HG02642 (cell line): ENCODE measurements at regions not wholly inside any gene's neighbourhood (a gene's known extent, or its start where the extent isn't known, plus 50 kb on each side); places are given as distances from the start of the nearest gene placed in this dataset.
"Not testable (repeated sequence)": the region's sequence is repeated elsewhere in the genome, so short reads cannot be mapped to it uniquely, and the experiment has no call there.

Experiments used
- ATAC-seq: cut with Tn5 transposase; IDR thresholded peaks from one replicate; pipeline ENCODE4 v1.9.1; 2021; ENCODE audit warnings: mild to moderate bottlenecking; ENCODE audit not compliant: unreplicated experiment, poor library complexity

DNA sequence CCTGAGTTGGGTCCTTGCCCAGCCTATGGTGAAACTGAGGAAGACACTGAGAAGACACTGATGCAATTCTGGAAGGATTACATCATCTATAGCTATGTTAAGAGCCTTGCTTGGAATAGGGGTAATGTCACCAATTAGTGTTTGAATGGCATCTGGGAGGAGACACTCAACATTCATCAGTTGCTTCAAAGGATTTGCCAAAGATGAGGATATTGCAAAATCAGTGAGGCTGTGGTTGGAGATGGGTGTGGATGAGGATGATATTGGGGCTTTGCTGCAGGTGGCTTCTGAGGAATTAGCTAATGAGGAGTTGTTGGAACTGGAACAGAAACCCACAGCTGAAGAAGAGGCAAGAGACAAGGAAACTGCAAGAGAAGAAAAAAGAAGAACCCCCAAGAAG lies 146.7 kb upstream of the SP4 start:
- ATAC-seq, result no peak

DNA sequence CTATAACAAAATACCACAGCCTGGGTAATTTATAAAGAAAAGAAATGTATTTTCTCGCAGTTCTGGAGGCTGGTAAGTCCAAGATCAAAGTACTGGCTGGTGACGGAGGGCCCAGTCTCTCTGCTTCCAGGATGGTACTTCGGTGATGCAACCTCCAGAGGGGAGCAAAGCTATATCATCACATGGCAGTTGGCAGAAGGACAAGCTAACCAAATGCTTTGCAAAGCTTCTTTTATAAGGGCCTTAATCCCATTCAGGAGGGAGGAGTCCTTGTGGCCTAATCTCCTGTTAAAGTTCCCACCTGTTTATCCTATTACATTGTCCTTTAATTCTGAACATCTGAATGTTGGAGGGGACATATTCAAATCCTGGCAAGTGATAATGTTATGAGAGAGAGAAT lies 134.1 kb upstream of the SP4 start:
- no peak for ATAC-seq

DNA sequence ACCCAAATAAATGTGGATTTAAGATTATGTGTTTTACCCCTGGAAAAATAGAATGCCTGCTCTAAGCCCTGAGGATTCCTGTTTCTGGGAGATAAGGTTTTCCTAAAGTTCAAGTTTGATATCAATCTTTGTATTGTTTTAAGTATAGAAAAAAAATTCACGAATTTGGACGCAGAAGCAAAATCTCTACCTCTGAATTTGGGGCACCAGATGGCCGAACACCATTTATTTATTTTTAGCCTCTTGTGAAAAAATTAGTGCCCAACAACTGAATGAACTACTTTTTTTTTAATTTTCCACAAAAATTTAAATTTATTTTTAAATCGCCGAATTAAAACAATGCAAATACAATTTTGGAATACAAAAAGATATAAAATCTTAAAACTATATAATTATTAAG lies 128.1 kb upstream of the SP4 start:
- no peak for ATAC-seq

DNA sequence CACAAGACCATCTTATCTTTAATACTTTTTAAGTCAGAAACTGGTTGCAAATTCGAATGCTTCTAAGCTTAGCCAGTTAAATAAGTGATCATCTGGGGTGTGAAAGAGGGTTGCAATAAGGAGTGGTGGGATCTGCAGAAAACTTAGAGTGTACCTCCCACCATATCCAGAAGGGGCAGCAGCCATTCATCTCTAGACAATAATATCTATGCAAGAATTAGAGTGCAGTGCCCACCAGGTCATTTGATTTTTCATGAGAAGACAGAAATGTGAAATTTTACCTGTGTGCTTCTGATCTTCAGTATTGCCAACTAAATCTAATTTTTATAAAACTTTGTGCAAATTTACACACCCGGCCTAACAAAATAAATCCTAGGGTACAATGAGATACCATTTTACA lies 127.2 kb upstream of the SP4 start:
- no peak for ATAC-seq

DNA sequence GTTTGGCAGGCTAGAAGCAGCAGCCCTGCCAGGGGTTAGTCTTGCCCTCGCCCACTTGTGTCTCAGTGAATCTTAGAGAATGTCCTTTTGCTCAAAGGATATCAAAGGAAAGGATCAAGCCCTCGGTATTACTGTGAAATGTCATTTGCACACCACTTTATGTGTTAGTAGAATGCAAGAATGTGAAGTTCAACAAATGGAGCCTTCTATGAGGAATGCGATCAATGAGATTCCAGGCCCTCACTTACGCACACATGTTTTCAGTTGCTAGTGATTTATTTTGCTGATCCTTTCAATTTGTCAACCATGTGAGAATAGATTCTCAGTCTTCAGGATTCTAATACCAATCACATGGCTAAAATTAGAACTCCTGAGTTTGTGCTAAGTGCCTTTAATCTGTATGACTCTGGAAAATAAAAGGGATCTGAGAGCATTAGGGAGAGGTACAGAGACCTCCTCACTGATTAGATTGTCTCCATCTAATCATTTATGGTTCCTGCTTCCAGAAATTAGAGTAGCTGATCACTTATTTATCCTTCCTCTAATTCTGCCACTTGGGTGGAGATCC lies 123.0 kb upstream of the SP4 start:
- ATAC-seq, result no peak

DNA sequence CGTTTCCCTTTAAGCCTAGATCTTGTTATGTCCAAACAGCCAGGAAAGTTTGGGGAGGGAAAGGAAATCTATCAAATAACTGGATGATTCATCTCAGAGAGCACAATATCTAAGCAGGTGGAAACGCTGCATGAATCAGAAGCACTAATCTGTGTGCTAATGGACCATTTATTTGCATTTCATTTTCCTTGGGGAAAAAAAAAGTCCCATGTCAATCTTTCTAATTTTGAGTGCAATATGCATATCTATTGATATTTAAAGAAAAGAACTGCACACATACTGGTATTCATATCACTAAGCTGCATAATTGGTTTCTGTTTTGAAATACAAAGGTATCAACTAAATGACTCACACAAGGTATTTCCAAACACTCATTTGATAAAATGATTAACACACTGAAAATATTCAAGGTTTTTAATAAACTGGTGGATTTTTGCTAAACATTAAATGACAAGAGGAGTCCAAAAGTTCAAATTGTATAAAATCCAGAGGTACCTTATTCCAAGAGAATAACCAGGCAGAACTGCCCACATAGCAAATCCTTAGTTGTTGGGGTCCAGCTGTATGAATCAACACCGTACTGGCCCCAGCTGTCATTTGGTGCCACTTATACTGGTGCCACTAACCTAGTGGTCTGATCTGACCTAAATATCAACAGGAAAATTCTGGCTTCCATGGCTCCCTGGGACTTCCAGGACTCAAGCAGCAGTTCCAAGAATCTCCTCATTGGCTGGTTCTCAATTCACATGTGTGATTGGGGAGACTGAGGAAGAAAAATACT lies 122.2 kb upstream of the SP4 start:
- ATAC-seq, result peak; percentile 41

DNA sequence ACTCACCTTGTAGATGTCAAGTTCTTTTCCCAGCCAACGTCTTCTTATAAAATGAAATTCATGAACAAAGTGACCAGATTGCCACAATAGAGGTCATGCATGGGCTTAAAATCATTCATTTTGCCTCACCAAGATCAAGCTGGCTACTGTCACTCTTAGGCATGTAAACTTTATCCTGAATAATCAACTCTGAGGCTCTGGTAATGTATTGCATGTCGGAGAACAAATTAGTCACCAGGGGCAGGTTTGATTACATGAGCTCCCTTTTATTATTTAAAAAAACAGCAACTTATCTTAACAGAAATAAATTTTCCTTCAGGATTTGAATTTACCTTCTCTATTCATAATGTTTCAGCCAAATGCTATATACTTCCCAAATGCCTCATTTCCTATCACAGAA lies 112.9 kb upstream of the SP4 start:
- no peak for ATAC-seq

DNA sequence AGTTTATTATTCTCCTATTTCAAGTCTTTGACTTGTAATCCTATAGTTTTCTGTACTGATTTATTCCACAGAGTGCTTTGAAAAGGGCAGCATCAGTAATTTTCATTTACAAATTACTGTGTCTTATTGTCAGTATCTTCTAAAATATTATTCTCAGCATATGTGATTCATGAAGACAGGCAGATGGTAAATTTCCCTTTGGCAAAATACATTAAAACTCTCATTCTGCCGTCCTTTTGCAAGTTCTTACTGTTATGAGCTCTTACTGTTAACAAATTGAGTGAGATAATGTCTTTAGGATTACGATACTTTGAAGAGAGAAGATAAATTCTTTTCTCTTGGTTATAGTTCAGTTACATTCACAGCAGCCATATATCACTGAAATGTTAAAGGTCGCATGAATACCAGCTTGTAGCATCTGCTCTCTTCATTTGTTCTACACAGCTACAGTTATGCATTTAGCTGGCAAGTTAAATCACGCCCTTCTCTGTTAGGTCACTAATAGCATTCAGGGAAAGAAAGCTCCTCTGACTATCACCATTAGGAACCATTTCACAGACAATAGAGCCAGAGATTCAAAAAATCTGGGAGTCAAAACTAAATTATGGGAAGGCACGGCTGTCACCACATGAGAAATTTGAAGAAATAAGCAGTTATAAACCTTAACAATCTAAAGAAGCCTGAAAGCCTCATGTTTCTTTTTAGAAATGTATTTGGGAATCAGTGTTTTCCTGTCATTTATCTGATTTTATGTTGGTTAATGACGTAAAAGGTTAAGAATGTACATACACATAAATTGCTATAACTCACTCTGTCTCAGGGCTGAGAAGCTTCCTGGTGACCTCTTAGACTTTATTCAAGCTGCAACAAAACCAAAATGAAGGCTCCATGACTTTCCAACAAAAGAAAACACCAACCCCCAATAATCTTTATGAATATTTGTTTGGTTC lies 109.6 kb upstream of the SP4 start:
- ATAC-seq, result no peak

DNA sequence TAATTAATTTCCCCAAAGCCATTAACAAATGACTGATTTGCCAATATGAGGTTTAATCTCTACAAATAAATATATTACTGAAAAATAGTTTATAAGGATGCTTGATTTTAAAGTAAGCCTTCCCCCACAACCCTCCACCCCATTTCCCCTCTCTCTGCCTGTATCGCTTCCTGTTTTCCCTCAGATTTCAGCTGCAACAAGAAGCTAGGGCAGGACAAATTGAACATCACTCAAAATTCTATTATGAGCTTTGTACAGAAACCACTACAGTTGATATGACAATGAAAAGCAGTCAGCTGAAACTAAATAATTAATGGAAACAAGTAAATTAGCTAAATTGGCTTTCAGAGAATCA lies 109.0 kb upstream of the SP4 start:
- ATAC-seq, result no peak

DNA sequence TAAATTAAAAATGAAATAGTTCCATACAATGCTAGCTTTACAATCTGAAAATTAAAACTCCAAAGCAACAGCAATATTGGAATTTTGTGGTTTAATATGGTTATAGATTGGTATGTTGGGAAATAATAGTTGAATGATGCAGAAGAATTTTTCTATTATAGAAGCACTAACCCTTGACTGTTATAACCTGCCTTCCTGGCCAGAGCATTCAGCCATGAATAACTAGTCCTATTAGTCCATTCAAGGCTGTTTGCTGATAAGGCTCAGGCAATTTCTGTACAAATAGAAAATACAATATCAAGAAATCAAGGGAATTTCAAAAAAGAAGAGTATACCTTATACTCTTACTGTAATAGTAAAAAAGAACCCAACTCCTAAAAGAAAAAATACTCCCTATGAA lies 101.6 kb upstream of the SP4 start:
- no peak for ATAC-seq

DNA sequence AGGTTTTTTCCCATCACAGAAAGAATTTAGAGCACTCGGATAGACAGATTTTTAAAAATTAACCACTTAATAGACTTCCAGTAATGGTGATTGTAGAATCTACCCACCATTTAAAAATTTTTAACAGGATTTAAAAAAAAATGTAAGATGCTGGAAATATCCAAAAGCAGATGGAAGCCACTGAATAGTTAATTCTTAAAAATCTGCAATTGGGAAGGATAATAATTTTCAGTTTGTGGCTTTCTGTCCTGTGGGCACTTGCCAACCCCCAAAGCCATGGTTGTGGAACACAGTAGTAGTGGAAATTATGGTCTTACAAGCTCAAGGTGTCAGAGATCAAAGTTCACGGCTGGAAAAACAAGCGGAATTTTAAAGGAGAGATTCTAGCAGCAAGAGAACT lies 101.0 kb upstream of the SP4 start:
- no peak for ATAC-seq

DNA sequence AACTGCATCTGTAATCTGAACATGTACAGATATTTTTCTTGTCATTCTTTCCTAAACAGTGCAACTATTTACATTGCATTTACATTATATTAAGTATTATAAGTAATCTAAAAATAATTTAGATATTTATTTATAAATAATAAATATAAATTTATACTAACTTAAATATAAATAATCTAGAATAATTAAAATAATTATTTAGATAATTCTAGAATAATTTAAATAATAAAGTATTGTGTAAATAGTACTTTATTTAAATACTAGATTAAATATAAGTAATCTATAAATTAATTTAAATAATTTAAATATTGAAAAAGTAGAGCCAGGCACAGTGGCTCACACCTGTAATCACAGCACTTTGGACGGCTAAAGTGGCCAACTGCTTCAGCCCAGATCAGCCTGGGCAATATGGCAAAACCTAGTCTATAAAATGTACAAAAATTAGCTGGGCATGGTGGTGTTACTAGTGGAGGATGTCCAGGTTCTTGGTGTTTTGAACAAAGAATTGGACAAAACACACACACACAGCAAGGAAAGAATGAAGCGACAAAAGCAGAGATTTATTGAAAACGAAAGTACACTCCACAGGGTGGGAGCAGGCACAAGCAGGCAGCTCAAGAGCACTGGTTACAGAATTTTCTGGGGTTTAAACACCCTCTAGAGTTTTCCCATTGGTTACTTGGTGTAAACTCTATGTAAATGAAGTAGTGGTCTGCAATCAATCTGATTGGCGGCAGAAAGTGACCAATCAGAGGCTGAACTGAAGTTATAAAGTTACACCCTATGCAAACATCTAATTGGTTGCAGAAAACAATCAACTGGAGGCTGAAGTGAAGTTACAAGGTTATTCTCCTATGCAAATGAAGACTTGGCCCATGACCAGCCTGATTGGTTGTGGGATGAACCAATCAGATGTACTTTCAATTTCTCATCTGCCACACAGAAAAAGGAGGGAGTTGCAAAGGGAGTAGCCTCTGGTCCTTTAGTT lies 100.2 kb upstream of the SP4 start:
- no peak for ATAC-seq

DNA sequence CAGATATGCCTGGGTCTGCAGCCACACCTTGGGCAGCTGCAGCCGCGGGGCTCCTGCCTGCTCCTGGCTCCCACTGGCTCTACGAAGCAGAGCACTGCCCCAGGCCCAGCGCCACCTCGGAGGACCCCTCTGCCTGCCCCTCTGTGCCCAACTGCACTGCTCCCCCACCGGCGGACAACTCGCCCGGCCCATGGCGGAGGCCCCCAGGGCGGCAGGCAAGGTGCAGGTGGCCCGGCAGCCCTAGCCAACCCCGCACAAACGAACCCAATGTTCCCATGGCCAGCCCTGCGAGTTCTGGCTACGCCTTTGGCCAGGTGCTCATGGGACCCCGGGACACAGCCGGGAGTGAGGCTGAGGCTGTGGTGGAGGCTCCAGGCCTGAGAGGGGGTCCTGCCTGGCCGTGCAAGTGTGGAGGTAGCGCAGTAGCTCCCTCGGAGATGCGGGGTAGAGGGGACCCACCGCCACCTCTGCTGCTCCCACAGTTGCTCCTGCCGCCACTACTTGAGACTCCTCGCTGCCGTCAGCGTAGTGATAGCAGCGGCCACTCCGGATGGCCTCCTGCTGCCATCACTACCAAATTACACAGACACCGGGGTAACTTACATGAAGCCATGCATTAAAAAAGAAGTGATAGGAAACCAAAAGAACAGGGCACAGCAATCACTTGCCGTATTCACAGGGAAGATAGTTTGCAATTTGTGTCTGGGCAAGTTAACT lies 97.3 kb upstream of the SP4 start:
- ATAC-seq, result no peak

DNA sequence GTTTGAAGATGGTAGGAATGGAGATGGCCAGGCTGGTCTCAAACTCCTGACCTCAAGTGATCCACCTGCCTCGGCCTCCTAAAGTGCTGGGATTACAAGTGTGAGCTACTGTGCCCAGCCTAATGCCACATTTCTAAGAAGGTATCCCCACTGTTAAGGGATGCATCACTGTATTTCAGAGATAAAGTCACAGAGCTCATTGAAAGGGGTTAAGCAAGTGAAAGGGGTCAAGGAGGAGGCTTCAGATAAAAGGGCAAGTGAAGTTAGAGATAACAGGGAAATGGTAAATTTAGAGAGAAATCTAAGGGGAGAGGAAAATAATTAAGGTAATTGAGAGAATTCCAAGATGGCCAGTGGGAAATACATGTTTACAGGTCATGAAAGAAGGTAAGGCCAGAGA lies 93.0 kb upstream of the SP4 start:
- ATAC-seq, result no peak

DNA sequence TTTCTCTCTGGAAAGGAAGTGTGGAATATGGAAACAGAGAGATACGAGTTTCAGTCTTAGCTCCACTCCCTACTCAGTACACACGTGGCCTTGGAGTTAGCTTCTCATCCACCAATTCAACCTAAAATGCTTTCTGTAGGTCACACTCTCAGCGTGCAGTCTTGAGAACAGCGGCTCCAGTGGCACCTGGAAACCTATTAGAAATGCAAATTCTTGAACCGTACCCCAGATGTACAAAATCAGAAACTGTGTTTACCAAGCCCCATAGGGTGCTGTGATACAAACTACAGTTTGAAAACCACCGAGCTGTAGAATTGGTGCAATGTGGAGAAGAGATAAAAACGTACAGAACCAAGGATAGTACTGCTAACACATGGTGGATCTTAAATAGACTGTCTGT lies 91.1 kb upstream of the SP4 start:
- no peak for ATAC-seq

DNA sequence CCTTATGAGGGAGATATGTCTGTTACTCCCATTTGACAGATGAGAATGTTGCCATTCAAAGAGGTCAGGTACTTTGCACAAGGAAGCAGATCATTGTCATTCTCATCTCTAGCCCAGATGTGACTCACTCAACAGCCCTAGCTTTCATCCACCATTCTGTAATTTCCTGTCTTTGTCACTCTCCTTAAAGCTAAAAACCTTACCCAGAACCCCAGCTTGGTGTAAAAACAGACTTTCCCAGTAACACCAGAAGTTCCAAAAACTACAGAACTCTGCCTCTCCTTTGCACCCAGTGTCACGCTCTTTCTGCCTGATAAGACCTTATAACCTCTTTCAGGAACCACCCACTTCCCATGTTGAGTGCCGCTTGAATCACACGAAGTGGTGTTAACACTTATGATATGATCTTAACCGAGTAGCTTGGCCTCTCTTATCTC lies 89.1 kb upstream of the SP4 start:
- ATAC-seq, result no peak

DNA sequence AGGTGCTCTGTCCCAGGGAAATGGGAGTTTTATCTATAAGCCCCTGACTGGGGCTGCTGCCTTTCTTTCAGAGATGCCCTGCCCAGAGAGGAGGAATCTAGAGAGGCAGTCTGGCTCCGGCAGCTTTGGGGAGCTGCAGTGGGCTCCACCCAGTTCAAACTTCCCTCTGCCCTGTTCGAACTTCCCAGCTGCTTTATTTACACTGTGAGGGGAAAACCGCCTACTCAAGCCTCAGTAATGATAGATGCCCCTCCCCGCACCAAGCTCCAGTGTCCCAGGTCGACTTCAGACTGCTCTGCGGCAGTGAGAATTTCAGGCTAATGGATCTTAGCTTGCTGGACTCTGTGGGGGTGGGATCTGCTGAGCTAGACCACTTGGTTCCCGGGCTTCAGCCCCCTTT lies 83.0 kb upstream of the SP4 start:
- not testable (repeated sequence) for ATAC-seq

DNA sequence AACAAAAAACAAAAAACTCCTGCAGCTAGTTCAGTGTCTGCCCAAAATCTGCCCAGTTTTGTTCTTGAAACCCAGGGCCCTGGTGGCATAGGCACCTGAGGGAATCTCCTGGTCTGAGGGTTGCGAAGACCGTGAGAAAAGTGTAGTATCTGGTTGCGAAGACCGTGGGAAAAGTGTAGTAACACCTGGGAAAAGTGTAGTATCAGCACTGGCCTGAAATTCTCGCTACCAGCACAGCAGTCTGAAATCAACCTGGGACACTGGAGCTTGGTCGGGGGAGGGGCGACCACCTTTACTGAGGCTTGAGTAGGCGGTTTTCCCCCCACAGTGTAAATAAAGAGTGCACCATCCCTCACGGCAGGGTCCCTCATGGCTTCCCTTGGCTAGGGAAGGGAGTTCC lies 82.5 kb upstream of the SP4 start:
- no peak for ATAC-seq

DNA sequence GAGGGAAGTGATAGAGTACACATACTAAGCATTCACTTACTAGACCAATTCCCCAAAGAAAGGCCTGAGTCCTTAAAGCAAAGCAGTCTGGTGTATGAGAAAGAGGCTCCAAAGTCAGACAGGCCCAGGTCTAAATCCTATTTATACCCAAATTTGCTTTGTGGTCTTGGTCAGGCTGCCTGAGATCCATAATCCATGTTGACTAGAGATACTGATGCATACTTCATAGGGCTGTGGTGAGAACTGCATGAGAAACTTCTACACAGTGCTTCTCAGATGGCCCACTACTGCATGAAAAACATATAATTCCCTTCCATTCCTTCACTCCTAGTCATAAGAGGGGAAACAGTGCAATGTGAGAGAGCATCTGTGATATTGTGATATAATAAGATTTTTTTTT lies 81.6 kb upstream of the SP4 start:
- ATAC-seq, result no peak
